Pancreas (tissue), 10 donors: ENCODE measurements at regions not wholly inside any gene's neighbourhood (a gene's known extent, or its start where the extent isn't known, plus 50 kb on each side); places are given as distances from the start of the nearest gene placed in this dataset.
"Not testable (repeated sequence)": the region's sequence is repeated elsewhere in the genome, so short reads cannot be mapped to it uniquely, and the experiment has no call there.

ENCODE experiments used
- ATAC-seq, 4 donors: fragments of 200-7000 bp; cut with Tn5 transposase; one replicate each; pipeline versions ENCODE4 v1.8.0 to v1.9.1; 2020; ENCODE audit warnings: mild to moderate bottlenecking in 4 of 4, moderate library complexity in 4 of 4
- DNase-seq, 6 donors: peaks; one replicate each; pipeline ENCODE4 v3.0.0-alpha.2; 2020
- FAIRE-seq: peaks from 2 replicates; lab custom pipeline; 2012; peaks lifted over from hg19 to GRCh38; lab: Jason Lieb, UNC
- H3K27ac ChIP-seq, 4 donors: fragments of 200-600 bp; sonication (generic); 1 replicate in 3 of 4; 2 replicates in 1 of 4; pipeline versions ENCODE4 v1.5.0 to v1.8.0; 2020
- H3K27me3 ChIP-seq, 4 donors: fragments of 200-600 bp; one replicate each; pipeline ENCODE4 v1.8.0; 2021
- H3K36me3 ChIP-seq, 3 donors: fragments of 200-600 bp; sonication (generic) in 1 of 3; one replicate each; pipeline versions ENCODE4 v1.5.0 to v1.8.0; 2020 to 2021
- H3K4me1 ChIP-seq, 3 donors: fragments of 200-600 bp; one replicate each; pipeline ENCODE4 v1.8.0; 2021
- H3K4me3 ChIP-seq, 4 donors: fragments of 200-600 bp; sonication (generic) in 2 of 4; one replicate each; pipeline versions ENCODE4 v1.5.0 to v1.8.0; 2020 to 2021
- H3K9me3 ChIP-seq, 4 donors: fragments of 200-600 bp; one replicate each; pipeline ENCODE4 v1.8.0; 2021
- CTCF ChIP-seq, 4 donors: fragments of 200-600 bp; sonication (generic) in 3 of 4; IDR thresholded peaks; one replicate each; pipeline versions ENCODE4 v1.5.0 to v1.8.0; 2021; ENCODE audit warnings: antibody characterized with exemption in 4 of 4
- WGBS, 2 donors: extraction: QIAGEN DNeasy Blood & Tissue Kit; methylation state at CpG; one replicate each; pipeline ENCODE4 v1.1.7; 2013; 5-methylcytosine and 5-hydroxymethylcytosine counted together
- intact Hi-C, 3 donors: fragments of 100-400 bp; cut with DNase I; formaldehyde crosslinking; loops; one replicate each; pipeline versions ENCODE4 v1.11.1 to v1.14.2; 2022
- donor health status: healthy with polysubstance abuse.
- donor health status: DM: no; HTN: no; CAD: no; lungs with moderate emphysema.
- donor health status: DM: no; HTN: no; CAD: no.
- donor health status: control.
- donor health status: control.
- donor health status: Bipolar disorder and iron deficiency.
- donor health status: DM: yes; HTN: yes; CAD: no.
- donor health status: DM: no; HTN: no; CAD: no.
- donor health status: DM: no; HTN: no; CAD: no.
- donor health status: DM: yes; HTN: yes; CAD: no.

GRCh38 chr4:127506283-127506682, 126.5 kb upstream of the INTU start:
- no peaks in the 10 kb centered on the region for H3K36me3 ChIP-seq
- WGBS, 2 donors: 92% methylated on average over 1 of the region's 1 CpG
- TF ChIP-seq CTCF (IDR thresholded peaks at IDR 0.05): no peak
- H3K27ac ChIP-seq: no peak overlapping the region
- DNase-seq (no peak), ATAC-seq (no peak), FAIRE-seq (no peak)
- no peaks in the 10 kb centered on the region for H3K27me3 ChIP-seq
- intact Hi-C loops: no loop called here
- H3K4me3 ChIP-seq: no peak overlapping the region
- H3K9me3 ChIP-seq: no peaks in the 10 kb centered on the region
- H3K4me1 ChIP-seq: peaks cover 0 to 2% (median 0%) of the 10 kb centered on the region in 3 donors

- Histone ChIP-seq H3K9me3 (no peaks in the 10 kb centered on the region), H3K4me3 (no peak overlapping the region), H3K27me3 (no peaks in the 10 kb centered on the region), H3K36me3 (no peaks in the 10 kb centered on the region), H3K4me1 (peaks cover 0 to 2% (median 0%) of the 10 kb centered on the region in 3 donors), H3K27ac (no peak overlapping the region)
- no peak for FAIRE-seq
- ATAC-seq: no peak
- DNase-seq: no peak
- no peak for TF ChIP-seq CTCF (IDR thresholded peaks at IDR 0.05)
- intact Hi-C loops: no loop called here
- WGBS, 2 donors: 53 to 82% methylated on average over 1 of the region's 1 CpG
Observed at GRCh38 chr4:127509155-127509554, 123.6 kb upstream of the INTU start.

GRCh38 chr4:127512672-127513071, 120.1 kb upstream of the INTU start:
- H3K27me3 ChIP-seq, intact Hi-C loops, H3K9me3 ChIP-seq, FAIRE-seq, H3K36me3 ChIP-seq, DNase-seq, H3K27ac ChIP-seq, ATAC-seq, H3K4me3 ChIP-seq, H3K4me1 ChIP-seq: not testable (repeated sequence)
- WGBS, 2 donors: 61 to 68% methylated on average over 3 of the region's 3 CpGs

- 60 to 78% methylated on average over 7 of the region's 7 CpGs for WGBS, 2 donors
- H3K27ac ChIP-seq, ATAC-seq, H3K4me1 ChIP-seq, intact Hi-C loops, DNase-seq, H3K36me3 ChIP-seq, FAIRE-seq, H3K27me3 ChIP-seq, H3K9me3 ChIP-seq, H3K4me3 ChIP-seq: not testable (repeated sequence)
Observed at GRCh38 chr4:127515259-127515658, 117.5 kb upstream of the INTU start.

GRCh38 chr4:127518046-127518445, 114.7 kb upstream of the INTU start:
- no peak for ATAC-seq
- TF ChIP-seq CTCF (IDR thresholded peaks at IDR 0.05): no peak
- H3K27me3 ChIP-seq: no peaks in the 10 kb centered on the region
- no peak for FAIRE-seq
- H3K9me3 ChIP-seq: no peaks in the 10 kb centered on the region
- H3K4me3 ChIP-seq: no peak overlapping the region
- no peaks in the 10 kb centered on the region for H3K4me1 ChIP-seq
- intact Hi-C loops: no loop called here
- no peak overlapping the region for H3K27ac ChIP-seq
- H3K36me3 ChIP-seq: no peaks in the 10 kb centered on the region
- no peak for DNase-seq

- no peaks in the 10 kb centered on the region for H3K36me3 ChIP-seq
- no peak for TF ChIP-seq CTCF (IDR thresholded peaks at IDR 0.05)
- ATAC-seq (no peak), DNase-seq (no peak), FAIRE-seq (no peak)
- intact Hi-C loops: no loop called here
- H3K4me3 ChIP-seq: no peak overlapping the region
- H3K27ac ChIP-seq: no peak overlapping the region
- 51 to 52% methylated on average over 2 of the region's 2 CpGs for WGBS, 2 donors
- no peaks in the 10 kb centered on the region for H3K27me3 ChIP-seq
- no peaks in the 10 kb centered on the region for H3K9me3 ChIP-seq
- H3K4me1 ChIP-seq: no peaks in the 10 kb centered on the region
Observed at GRCh38 chr4:127521463-127521862, 111.3 kb upstream of the INTU start.
